ENCODE measurements at regions not wholly inside any gene's neighbourhood (a gene's known extent, or its start where the extent isn't known, plus 50 kb on each side); places are given as distances from the start of the nearest gene placed in this dataset.

DNA sequence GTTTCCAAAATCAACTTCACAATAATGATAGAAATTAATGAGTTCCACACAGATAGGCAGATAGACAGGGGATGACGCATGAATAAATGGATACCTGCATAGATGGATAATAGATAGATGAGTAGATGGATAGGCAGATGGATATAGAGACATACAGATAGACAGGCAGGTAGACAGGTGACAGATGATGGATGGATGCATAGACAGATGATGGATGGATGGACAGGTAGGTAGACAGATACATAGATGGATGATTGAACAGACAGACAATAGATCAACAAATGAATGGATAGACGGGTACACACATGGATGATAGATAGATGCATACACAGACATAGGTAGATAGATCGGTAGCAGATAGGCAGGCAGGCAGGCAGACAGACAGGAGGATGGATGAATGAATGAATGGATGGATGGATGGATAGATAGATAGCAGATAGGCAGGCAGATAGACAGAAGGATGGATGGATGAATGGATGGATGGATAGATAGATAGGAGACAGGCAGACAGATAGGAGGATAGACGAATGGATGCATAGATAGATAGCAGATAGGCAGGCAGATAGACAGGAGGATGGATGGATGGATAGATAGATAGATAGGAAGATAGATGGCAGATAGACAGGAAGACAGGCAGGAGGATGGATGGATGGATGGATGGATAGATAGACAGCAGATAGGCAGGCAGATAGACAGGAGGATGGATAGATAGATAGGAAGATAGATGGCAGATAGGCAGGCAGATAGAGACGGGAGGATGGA is 142.5 kb downstream of the RBFOX3 start:
- DNase-seq = no peak

DNA sequence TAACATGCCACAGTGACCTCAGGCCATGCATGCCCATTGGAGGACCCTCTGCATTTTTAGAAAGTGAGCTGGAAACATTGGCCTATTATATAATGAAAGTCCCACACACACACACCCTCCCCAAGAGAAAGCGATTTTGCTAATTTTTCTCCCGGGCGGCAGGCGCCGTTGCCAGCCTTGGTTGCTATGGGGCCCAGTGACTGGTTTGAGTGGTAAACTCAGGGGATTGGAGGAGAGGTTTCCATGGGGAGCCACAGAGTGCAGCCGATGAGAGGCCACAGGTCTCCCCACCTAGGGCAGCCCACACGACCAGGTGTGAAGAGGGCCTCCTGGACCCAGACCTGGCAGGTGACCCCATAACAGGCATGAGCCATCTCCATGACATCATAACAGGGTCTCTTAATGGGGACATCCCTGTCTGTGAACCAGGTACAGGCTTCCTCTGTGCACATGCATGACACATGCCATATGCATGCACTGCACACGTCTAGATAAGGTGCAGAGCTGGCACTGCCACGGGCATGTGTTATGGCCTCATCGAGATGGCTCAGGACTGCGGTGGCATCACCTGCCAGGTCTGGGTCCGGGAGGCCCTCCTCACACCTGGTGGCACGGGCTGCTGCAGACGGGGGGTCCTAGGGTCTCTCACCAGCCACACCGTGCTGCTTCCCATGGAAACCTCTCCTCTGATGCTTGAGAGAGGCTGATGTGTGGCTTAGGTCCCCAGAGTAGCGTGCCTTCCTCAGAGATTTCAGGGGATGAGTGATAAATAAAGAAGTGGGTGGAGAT is 144.1 kb downstream of the RBFOX3 start:
- no peak for DNase-seq

DNA sequence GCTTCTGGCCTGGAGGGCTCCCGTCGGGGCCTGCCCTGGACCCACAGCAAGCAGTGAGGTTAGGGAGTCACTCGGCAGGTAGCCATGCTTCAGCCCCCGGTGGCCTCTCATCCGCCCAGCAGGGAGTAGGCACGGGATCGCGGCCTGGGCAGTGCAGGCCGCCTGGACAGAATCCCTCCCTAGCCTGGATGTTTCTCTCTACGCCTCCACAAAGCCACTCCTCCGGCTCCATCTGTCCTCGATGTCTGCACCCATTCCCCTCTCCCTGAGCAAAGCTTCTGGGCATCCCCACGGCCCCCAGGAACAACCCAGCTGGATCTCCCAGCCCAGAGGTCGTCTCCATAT is 145.2 kb downstream of the RBFOX3 start:
- no peak for DNase-seq

DNA sequence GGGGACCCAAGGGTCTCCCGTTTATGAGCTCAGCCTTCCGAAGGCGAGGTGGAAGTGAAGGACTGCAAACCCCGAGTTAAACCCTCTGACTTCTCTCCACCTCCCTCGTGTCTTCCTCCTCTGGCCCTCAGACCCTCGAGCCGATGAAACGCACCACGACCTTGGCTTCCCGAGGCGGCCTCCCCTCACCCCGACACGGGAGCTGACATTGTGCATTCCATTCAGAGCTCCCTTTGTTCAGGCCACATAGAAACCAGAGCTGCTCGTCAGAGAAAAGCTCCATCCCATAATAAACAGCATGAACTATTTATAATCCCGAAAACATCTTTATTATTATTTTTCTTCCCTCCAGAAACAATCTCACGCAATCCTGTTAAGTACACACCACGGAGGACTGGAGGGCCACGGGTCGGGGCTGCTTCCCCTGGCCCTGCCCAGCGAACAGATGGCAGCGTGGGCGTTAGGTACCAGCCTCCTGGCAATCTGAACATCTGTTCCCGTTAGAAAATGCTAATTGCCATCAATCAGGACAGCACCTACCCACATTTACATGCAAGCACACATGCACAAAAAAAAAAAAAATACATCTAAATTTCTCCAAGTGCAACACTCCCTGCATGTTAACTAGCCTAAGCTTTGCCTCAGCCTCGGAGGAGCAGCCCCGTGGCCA is 145.7 kb downstream of the RBFOX3 start:
- DNase-seq = no peak

DNA sequence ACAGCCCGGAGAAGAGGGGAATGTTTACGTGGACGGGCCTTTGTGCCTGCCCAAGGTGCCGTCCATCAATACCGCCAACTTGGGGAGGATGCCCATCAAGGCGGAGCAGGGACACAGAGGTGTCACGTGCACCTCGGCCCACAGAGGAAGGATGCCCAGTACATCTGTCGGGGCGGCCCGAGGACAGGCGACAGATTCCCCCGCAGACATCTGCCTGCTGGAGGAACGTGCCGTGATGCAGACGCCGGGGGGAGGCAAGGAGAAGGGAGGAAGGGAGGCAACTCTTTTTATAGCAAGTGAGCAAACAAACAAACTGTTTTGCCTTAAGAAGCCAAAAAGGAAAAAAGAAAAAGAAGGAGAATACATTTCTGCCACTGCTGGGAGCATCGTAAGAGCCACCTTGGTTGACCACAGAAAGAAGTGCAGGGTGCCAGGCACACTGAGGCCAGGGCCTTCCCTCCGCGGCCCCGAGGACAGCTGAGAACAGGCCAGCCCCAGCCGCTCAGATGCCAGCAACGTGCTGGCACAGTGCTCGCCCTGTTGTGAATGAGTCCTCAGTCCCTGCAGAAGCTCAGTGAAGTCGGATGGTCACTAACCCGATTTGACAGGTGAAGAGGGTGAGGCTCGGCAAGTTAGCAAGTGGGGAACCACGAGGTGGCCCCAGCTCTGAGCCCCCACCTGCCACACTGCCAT is 146.4 kb downstream of the RBFOX3 start:
- DNase-seq = no peak

DNA sequence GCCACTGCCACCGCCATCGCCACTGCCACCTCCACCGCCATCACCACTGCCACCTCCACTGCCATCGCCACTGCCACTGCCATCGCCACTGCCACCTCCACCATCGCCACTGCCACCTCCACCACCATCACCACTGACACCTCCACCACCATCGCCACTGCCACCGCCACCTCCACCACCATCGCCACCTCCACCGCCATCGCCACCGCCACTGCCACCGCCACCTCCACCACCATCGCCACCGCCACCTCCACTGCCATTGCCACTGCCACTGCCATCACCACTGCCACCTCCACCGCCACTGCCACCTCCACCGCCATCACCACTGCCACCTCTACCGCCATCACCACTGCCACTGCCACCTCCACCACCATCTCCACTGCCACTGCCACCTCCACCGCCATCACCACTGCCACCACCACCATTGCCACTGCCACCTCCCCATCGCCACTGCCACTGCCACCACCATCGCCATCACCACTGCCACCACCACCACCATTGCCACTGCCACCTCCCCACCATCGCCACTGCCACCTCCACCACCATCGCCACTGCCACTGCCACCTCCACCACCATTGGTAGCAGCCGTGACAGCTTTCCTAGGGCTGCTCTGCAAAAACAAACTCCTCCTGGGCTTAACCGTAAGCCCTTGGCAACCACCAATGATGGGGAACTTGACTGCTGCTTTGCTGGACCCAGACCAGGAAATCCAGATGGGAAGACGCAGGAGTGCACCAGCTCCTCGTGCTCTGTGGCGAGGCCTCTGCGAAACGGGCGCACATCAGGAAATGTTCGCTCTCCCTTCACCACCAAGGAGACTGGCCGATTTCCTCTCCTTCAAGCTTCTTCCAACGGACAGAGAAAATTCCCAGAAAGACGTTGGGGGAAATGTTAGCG is 147.2 kb downstream of the RBFOX3 start:
- DNase-seq = no peak

DNA sequence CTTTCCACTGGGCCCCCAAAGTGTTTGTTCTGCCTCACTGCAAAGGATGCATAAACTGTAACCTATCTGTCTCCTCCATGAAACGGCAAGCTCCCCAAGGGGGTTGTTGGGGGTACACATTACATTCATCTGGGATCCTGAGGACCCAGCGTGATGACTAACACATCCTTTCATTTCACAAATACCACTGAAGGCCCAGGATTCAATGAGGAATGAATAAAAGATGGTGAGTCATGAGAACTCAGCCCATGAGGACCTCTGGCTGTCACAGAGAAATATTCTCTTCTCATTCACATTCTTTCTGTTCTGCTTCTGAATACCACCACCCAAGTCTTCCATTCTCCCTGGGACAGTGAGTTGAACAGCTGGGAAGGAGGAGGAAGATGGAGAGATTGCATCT is 149.8 kb downstream of the RBFOX3 start:
- DNase-seq = no peak

DNA sequence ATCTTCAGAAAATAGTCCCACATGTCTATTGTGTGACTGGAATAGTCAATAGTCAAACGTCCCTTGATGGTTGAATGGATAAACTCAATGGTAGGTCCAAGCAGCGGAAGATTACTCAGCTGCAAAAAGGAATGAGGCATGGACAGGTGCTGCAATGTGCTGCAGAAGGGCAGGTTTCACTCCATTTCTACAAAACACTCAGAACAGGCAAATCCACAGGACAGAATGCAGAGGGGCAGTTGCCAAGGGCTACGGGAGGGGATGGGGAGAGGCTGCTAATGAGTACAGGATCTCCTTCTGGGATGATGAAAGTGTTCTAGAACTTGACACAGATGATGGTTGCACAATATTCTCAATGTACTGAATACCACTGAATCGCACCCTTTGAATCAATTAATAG is 151.0 kb downstream of the RBFOX3 start:
- DNase-seq = no peak

DNA sequence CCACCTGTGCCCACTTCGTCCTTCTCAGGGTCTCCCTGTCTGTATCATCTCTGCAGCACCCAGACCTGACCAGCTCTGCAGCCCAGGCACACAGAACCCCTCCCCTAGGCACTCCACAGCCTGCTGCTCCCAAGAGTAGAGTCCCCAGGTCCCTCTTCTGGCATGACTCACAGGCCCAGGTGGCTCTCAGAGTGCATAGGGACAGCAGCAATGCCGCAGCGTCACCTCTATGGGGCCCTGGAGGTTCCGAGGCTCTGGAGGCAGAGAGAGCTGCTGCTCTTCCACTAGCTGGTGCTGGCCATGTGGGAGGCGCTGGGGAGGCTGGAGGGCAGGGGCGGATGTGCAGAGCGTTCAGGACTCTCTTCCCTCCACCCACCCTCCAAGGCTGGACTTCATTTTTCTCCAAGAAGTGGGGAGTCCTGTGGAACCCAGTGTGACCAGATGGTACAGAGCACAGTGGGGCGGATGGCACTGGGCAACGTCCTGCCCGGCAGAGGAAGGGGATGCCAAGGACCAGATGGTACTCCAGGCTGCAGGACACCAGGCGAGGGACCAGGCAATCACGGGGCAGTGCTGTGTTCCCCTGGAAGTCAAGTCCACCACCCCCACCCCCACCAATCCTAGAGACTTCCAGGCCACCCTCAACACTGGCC is 151.7 kb downstream of the RBFOX3 start:
- no peak for DNase-seq

DNA sequence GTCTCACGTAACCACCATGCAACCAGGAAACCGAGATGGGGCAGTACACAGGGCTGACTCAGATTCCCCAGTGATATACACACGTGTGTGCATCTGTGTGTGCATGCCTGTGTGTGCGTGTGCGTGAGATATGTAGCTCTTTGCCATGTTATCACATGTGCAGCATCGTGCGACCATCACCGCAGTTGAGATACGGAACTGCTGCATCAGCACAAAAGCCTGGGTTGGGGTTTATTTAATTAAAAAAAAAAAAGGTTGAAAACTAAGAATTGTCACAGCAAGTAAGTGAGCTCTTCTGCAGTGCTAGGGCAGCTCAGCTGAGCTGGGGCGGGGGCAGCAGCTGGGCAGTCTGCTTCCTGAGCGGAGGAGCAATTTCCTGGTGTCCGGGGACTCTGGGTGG is 152.5 kb downstream of the RBFOX3 start:
- no peak for DNase-seq

DNA sequence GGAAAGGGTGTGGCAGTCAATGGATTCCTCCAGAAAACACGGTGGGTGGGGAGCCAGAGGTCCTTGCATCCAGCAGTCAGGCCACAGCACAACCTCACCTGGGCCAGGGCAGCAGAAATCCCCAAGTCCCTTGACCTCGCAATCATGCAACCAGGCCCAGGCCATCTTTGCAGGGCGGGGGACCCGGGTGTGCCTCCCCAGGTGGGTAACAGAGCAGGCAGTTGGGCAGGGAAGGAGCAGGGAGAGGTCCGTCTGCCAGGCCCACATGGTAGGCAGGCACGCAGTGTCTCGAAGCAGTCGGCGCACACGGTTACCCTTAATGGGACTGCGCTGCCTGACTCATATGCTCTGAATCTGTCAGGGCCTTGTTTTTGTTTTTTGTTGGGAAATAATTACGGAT is 153.0 kb downstream of the RBFOX3 start:
- no peak for DNase-seq

DNA sequence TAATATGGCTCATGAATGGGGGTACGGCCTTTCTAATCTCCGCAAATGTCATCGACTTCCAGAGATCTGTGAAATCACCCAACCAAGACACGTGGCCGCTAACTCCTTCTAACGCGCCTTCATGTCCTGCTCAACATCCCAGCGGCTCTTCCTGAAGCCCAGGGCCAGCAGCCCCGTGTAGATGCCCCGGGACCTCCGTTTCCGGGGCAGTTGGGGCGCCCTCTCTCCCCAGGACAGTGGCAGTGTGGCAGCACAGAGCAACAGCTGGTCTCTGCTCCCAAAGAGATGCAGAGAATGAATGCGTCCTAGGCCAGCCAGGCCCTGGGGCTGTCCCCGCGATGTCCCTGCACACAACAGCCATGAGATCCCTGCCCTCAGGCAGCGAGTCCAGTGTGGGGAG is 153.5 kb downstream of the RBFOX3 start:
- DNase-seq = no peak

DNA sequence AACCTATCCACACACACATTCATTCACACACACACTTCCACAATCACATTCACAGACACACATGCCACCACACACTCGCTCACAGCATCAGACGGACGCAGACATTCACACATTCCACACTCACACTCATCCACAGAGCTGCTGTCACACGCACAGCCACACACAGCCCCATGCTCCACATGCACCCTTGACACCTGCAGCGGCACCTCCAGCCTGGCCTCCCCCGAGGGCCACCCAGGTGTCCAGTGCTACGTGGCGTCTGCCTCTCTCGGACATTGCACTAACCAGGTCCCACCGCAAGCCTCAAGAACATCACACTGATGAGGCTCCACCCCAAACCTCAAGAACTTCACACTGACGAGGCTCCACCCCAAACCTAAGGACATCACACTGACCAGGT is 155.2 kb downstream of the RBFOX3 start:
- no peak for DNase-seq

DNA sequence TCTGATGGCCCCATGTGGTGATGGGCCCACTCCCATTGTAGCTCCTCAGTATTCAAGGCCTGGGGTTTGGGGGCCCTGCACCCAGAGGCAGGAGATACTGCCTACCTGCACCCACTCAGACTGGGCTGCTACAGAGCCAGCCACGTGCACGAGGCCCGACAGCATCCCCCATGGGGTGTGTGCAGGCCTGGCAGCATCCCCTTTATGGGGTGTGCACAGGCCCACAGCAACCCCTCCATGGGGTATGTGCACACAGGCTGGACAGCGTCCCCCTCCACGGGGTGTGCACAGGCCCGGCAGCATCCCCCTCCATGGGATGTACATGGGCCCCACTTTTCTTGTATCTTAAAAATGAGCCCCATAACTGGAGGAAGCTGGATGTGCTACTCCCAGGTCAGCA is 156.0 kb downstream of the RBFOX3 start:
- DNase-seq = no peak

DNA sequence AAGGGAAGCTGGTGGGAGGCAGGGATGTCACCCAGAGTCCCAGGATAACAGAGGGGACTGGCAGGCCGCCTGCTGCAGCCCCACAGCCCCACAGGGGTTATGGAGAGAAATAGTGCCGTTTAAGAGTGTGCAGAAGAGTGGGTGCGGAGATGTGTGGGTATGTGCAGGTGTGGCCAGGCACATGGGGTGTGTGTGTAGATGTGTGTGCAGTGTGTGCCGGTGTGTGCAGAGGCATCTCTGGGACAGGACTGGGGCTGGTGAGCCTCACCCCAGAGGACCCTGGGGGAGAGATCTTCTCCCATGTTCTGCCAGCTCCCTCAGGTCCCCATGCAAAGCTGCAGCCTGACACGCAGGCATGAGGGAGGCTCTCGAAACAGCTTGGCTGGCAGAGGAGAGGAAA is 157.4 kb downstream of the RBFOX3 start:
- DNase-seq = no peak

DNA sequence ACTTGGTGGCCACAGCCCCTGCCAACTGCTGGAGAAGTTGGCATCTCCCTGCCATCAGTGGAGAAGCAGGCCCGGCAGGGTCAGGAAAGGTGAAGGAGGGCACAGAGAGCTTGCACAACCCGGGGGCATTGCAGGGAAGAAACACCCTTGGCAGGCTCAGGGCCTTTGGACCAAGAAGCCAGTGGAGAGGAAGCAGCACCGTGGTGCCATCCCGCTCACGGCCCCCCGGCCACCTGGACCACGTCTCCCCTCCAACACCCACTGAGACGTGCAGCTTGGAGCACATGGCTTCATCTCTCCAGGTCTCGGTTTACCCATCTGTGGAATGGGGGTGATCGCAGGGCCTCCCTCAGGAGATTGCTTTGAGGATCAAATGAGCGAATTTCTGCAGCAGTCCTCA is 158.1 kb downstream of the RBFOX3 start:
- no peak for DNase-seq

DNA sequence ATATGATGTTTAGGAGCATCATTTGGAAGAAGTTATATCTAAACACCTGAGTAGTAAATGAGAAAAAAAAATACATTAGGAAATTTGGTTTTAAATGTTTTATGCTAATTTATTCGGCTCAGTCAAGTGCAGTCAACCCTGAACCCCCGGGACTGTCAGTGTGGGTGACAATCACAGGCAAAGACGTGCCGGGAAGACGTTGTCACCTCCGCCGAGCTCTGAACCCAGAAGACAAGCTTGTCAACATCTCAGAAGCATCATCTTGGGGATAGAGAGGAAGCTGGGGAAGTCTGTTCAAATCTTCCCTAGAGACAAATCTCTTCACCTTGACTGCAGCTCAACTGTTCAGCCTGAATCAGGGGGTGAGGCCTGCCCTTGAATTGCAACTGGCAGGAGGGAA is 159.7 kb downstream of the RBFOX3 start:
- no peak for DNase-seq

DNA sequence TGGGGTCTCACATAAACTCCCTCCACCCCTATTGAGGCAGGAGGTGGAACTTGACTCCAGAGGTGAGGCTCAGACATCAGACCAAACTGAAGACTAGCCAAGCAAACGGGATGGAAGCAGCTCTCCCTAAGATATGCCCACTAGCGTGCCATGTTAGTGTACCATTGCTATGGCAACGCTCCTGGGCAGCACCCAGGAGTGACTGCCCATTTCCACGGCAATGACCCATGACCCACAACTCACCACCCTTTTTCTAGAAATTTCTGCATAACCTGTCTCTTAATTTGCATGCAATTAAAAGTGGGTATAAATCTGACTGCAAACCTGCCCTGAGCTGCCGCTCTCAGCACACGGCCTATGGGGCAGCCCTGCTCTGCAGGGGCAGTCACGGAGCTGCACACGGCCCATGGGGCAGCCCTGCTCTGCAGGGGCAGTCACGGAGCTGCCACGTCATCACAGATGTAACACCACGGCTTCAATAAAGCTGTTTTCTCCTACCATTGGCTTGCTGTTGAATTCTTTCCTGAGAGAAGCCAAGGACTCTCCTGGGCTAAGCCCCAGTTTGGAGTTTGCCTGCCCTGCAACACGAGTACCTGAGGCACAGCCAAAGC is 164.3 kb downstream of the RBFOX3 start:
- DNase-seq = no peak

DNA sequence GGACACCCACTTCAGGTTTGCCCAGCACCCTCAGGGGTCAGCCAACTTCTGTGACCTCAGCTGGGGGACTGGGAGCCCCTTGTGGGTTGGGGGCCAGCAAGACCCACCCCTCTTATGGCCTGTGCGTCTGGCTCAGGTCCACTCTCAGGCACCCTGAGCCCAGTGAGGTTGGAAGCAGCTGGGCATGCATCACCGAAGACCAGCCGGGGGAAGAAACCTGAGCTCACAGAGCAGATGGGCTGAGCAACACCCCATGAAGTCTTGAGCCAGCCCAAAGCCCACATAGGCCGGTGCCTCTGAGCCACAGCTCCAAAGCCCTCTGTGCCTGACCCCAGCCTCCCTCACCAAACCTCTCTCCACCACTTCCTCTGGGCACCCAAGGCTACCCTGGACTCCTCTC is 166.7 kb downstream of the RBFOX3 start:
- DNase-seq = no peak

DNA sequence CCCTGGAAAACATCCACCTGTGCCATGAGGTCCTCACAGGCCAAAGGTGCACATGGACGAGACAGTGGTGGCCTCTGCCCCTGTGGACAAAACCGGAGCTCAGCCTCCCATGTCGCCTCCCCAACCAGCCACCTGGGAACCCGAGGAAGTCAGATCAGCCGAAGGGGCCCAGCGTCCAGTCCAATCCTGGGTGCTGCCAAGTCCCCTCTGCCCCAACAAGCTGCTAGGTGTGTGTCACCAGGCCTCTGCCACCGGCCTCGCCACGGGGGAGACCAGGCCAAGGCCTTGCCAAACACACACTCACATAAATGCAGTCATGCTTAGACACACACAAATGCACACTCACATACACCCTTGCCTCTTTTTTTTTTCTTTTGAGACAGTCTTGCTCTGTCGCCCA is 167.8 kb downstream of the RBFOX3 start:
- no peak for DNase-seq

DNA sequence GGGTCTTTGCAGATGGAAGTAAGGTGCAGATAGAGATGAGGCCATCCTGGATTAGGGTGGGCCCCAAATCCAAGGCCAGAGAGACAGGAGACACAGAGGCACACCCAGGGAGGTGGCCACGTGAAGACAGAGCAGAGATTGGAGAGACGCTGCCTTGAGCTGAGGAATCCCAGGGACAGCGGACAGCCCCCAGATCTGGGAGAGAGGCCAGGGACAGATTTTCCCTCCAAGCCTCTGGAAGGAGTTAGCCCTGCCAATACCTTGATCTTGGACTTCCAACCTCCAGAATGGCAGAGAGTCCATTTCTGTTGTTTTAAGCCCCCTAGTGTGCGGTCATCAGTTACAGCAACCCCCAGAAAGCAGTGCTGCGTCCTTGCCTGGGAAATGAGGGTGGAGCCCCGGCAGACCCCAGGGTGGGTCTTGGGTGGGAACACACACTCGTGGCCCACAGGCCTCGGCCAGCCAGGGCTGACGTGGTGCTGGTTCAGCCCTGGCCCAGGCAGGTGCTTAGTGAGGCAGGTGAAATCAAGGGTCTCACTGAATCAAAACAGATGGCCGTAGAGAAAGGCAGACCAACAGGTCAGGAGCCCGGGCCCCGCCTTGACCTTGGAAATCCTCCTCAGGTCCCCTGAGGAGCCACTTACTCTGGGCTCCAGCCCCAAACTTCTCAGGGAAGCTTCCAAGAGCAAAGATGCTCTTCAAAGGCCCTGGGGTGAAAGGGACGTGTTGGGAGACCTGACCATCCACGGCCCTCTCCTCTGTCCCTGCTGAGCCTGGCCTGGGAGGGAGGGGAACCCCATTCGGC is 169.3 kb downstream of the RBFOX3 start:
- no peak for DNase-seq
